Stomach (tissue), 4 donors: ENCODE measurements at regions not wholly inside any gene's neighbourhood (a gene's known extent, or its start where the extent isn't known, plus 50 kb on each side); places are given as distances from the start of the nearest gene placed in this dataset.

ENCODE experiments used
- CTCF ChIP-seq, 7 experiments: fragments of 450-650 bp in 4 of 7; fragments of 200-600 bp in 3 of 7; sonication (generic) in 3 of 7; IDR thresholded peaks; one replicate each; pipeline ENCODE4 v1.5.1; 2016 to 2019; ENCODE audit warnings: antibody characterized with exemption in 7 of 7, control low read depth in 2 of 7, mild to moderate bottlenecking in 1 of 7
- POLR2A ChIP-seq, 4 donors: fragments of 450-650 bp; IDR thresholded peaks; one replicate each; pipeline ENCODE4 v1.6.1; 2016; ENCODE audit warnings: antibody characterized with exemption in 4 of 4, control low read depth in 2 of 4, mild to moderate bottlenecking in 1 of 4, moderate library complexity in 1 of 4

- TF ChIP-seq POLR2A (IDR thresholded peaks at IDR 0.05): no peak
- TF ChIP-seq CTCF (IDR thresholded peaks at IDR 0.05): no peak
Observed at GRCh38 chr4:148874331-148874730, 432.1 kb upstream of the NR3C2 start.
